GM12878 (cell line): ENCODE measurements at regions not wholly inside any gene's neighbourhood (a gene's known extent, or its start where the extent isn't known, plus 50 kb on each side); places are given as distances from the start of the nearest gene placed in this dataset.

Experiments
- ATAC-seq: fragments of 200-7000 bp; cut with Tn5 transposase; 3 replicates; pipeline ENCODE4 v1.9.1; 2020; ENCODE audit warnings: mild to moderate bottlenecking, moderate library complexity
- BruUV-seq: library from RNA; stranded (reverse); fragments of 400-500 nt; replicated peaks from 2 replicates; lab custom pipeline; 2021; lab: Mats Ljungman, UMichigan
- CTCF ChIA-PET: fragments of 300-600 bp; sonication (Branson Sonifier 250); formaldehyde crosslinking; extraction: SDS; loops from one replicate; lab custom pipeline; 2021; ENCODE audit warnings: inconsistent platforms; lab: Yijun Ruan, JAX
- POLR2A ChIA-PET: fragments of 350-600 bp; formaldehyde crosslinking; extraction: SDS; loops from one replicate; lab custom pipeline; 2021; ENCODE audit warnings: inconsistent platforms; lab: Charles Lee
- RAD21 ChIA-PET: fragments of 300-600 bp; sonication (Branson Sonifier 250); formaldehyde crosslinking; loops from one replicate; lab custom pipeline; 2023; ENCODE audit warnings: antibody characterized with exemption; ENCODE audit not compliant: unreplicated experiment; lab: Charles Lee
- SMC1A ChIA-PET: fragments of 300-600 bp; sonication (Branson Sonifier 250); formaldehyde crosslinking; loops from one replicate; lab custom pipeline; 2023; ENCODE audit not compliant: unreplicated experiment, uncharacterized antibody; lab: Charles Lee
- DNase-seq: peaks from one replicate; pipeline ENCODE4 v3.0.0-alpha.2; 2011; ENCODE audit warnings: low read depth, low spot score
- FAIRE-seq: peaks from 3 replicates; lab custom pipeline; 2011; peaks lifted over from hg19 to GRCh38; lab: Jason Lieb, UNC
- H2AFZ ChIP-seq: 2 replicates; pipeline ENCODE4 v1.6.0; 2011; ENCODE audit warnings: low read depth, low read length, control low read depth; ENCODE audit not compliant: control insufficient read depth
- H3K27ac ChIP-seq: 2 replicates; pipeline ENCODE4 v1.5.1; 2011; ENCODE audit warnings: control low read depth; ENCODE audit not compliant: control insufficient read depth, insufficient read depth
- H3K27me3 ChIP-seq, 2 experiments: replicated peaks in 1 of 2; 2 replicates each; pipeline versions ENCODE4 v1.6.0 to v1.6.1; 2011; ENCODE audit warnings: low read length in 1 of 2; ENCODE audit not compliant: control insufficient read depth in 2 of 2, insufficient read depth in 2 of 2
- H3K36me3 ChIP-seq, 2 experiments: 2 replicates each; pipeline ENCODE4 v1.5.1; 2011; ENCODE audit warnings: low read length in 1 of 2; ENCODE audit not compliant: control insufficient read depth in 2 of 2, insufficient read depth in 2 of 2
- H3K4me1 ChIP-seq: 2 replicates; pipeline ENCODE4 v1.6.1; 2011; ENCODE audit warnings: mild to moderate bottlenecking, low read length, moderate library complexity, mixed read lengths; ENCODE audit not compliant: control insufficient read depth, insufficient read depth
- H3K4me2 ChIP-seq: 2 replicates; pipeline ENCODE4 v1.6.0; 2011; ENCODE audit warnings: control low read depth; ENCODE audit not compliant: control insufficient read depth, insufficient read depth
- H3K4me3 ChIP-seq: fragments of 200-600 bp; sonication (generic); 2 replicates; pipeline ENCODE4 v1.5.1; 2016
- H3K79me2 ChIP-seq: 2 replicates; pipeline ENCODE4 v1.6.0; 2011; ENCODE audit warnings: low read length; ENCODE audit not compliant: control insufficient read depth, insufficient read depth
- H3K9ac ChIP-seq: 2 replicates; pipeline ENCODE4 v1.8.0; 2011; ENCODE audit warnings: low read length, control low read depth, mixed read lengths; ENCODE audit not compliant: control insufficient read depth, insufficient read depth
- H3K9me3 ChIP-seq: replicated peaks from 3 replicates; pipeline ENCODE4 v1.5.1; 2011; ENCODE audit warnings: mild to moderate bottlenecking, low read length; ENCODE audit not compliant: control insufficient read depth, insufficient read depth
- H4K20me1 ChIP-seq: 2 replicates; pipeline ENCODE4 v1.6.0; 2011; ENCODE audit not compliant: control insufficient read depth, insufficient read depth
- ASH2L ChIP-seq: fragments of 300-600, 200-600 bp; sonication (generic); IDR thresholded peaks from 2 replicates; pipeline ENCODE4 v1.6.1; 2017; ENCODE audit warnings: low read depth, mild to moderate bottlenecking, borderline replicate concordance
- BCL11A ChIP-seq: IDR thresholded peaks from 2 replicates; pipeline ENCODE4 v1.6.1; 2011; ENCODE audit warnings: low read depth, low read length
- CBX3 ChIP-seq: fragments of 200-600 bp; sonication (generic); IDR thresholded peaks from 2 replicates; pipeline ENCODE4 v1.6.1; 2016; ENCODE audit warnings: low read depth, borderline replicate concordance
- CREB1 ChIP-seq: IDR thresholded peaks from 2 replicates; pipeline ENCODE4 v1.6.1; 2012; ENCODE audit warnings: low read depth, mild to moderate bottlenecking, inconsistent platforms
- E2F4 ChIP-seq: IDR thresholded peaks from 2 replicates; pipeline ENCODE4 v1.6.1; 2012; ENCODE audit warnings: low read depth, low read length, improper control_type of control experiment
- EGR1 ChIP-seq, 2 experiments: IDR thresholded peaks; 1 replicate in 1 of 2; 2 replicates in 1 of 2; pipeline ENCODE4 v1.6.1; 2011 to 2012; ENCODE audit warnings: low read depth in 2 of 2, low read length in 2 of 2, borderline replicate concordance in 1 of 2, mild to moderate bottlenecking in 1 of 2, moderate library complexity in 1 of 2
- FOXM1 ChIP-seq: IDR thresholded peaks from 2 replicates; pipeline ENCODE4 v1.6.1; 2012; ENCODE audit warnings: low read depth, mild to moderate bottlenecking, inconsistent platforms, low read length, moderate library complexity
- MTA2 ChIP-seq: fragments of 450-650 bp; IDR thresholded peaks from 2 replicates; pipeline ENCODE4 v1.6.1; 2016; ENCODE audit warnings: low read depth, mild to moderate bottlenecking, moderate library complexity
- POLR2A ChIP-seq: IDR thresholded peaks from 2 replicates; pipeline ENCODE4 v1.6.1; 2011; ENCODE audit warnings: low read depth, mild to moderate bottlenecking, low read length
- POLR2AphosphoS2 ChIP-seq: IDR thresholded peaks from 2 replicates; pipeline ENCODE4 v1.6.1; 2011; ENCODE audit warnings: low read depth, mild to moderate bottlenecking, low read length, improper control_type of control experiment, moderate library complexity
- RCOR1 ChIP-seq: conservative IDR thresholded peaks from 2 replicates; pipeline ENCODE4 v1.6.1; 2012; ENCODE audit warnings: low read depth, low read length, improper control_type of control experiment
- RELB ChIP-seq: fragments of 450-650 bp; IDR thresholded peaks from 2 replicates; pipeline ENCODE4 v1.6.1; 2017; ENCODE audit warnings: low read depth, mild to moderate bottlenecking, moderate library complexity
- SMAD5 ChIP-seq: IDR thresholded peaks from 2 replicates; pipeline ENCODE4 v1.6.1; 2016; ENCODE audit warnings: antibody characterized with exemption, low read depth
- SP1 ChIP-seq: IDR thresholded peaks from one replicate; pipeline ENCODE4 v1.6.1; 2011; ENCODE audit warnings: low read depth, low read length
- TBL1XR1 ChIP-seq: IDR thresholded peaks from 2 replicates; pipeline ENCODE4 v1.6.1; 2012; ENCODE audit warnings: low read depth, low read length, improper control_type of control experiment
- ZNF592 ChIP-seq: fragments of 450-650 bp; IDR thresholded peaks from 2 replicates; pipeline ENCODE4 v1.6.1; 2017; ENCODE audit warnings: mild to moderate bottlenecking, moderate library complexity
- ZNF687 ChIP-seq: fragments of 450-650 bp; IDR thresholded peaks from 2 replicates; pipeline ENCODE4 v1.6.1; 2017; ENCODE audit warnings: mild to moderate bottlenecking, moderate library complexity
- in situ Hi-C: fragments of 300-500 bp; cut with MboI; formaldehyde crosslinking; loops from 9 replicates; pipeline ENCODE4 v1.14.3; 2018; ENCODE audit warnings: mixed read lengths
- intact Hi-C: fragments of 100-400 bp; cut with micrococcal nuclease; formaldehyde crosslinking; loops from one replicate; pipeline ENCODE4 v1.14.2; 2022; ENCODE audit not compliant: unreplicated experiment

- POLR2A ChIA-PET: no interaction called here
- intact Hi-C loops: no loop called here
- H3K36me3 ChIP-seq: no peaks in the 10 kb centered on the region
- no peak overlapping the region for H3K4me2 ChIP-seq
- no TSS peak for BruUV-seq
- no peak for ATAC-seq
- no peaks in the 10 kb centered on the region for H3K4me1 ChIP-seq
- H3K9me3 ChIP-seq: no peaks in the 10 kb centered on the region
- no peak overlapping the region for H2AFZ ChIP-seq
- no peak overlapping the region for H3K4me3 ChIP-seq
- CTCF ChIA-PET: no interaction called here
- SMC1A ChIA-PET: no interaction called here
- no peaks in the 10 kb centered on the region; a peak in 1 of 4 replicates for H3K27me3 ChIP-seq
- no peaks in the 10 kb centered on the region for H3K79me2 ChIP-seq
- H3K27ac ChIP-seq: no peak overlapping the region
- in situ Hi-C loops: no loop called here
- RAD21 ChIA-PET: no interaction called here
- DNase-seq: no peak
- no peak for FAIRE-seq
- H3K9ac ChIP-seq: no peak overlapping the region
- no peaks in the 10 kb centered on the region for H4K20me1 ChIP-seq
- no peak for TF ChIP-seq CREB1
- no peak for TF ChIP-seq POLR2A
- no peak for TF ChIP-seq CBX3
- no peak for TF ChIP-seq TBL1XR1
- no peak for TF ChIP-seq ZNF687
- TF ChIP-seq MTA2: no peak
- no peak for TF ChIP-seq RCOR1
- TF ChIP-seq POLR2AphosphoS2: no peak
- no peak for TF ChIP-seq BCL11A
- no peak for TF ChIP-seq SP1
- TF ChIP-seq EGR1 (IDR thresholded peaks at IDR 0.05; ENCODE audit: borderline replicate concordance in 1 of 2, low read depth in 2 of 2, low read length in 2 of 2): no peak
- TF ChIP-seq RELB: no peak
- TF ChIP-seq FOXM1: no peak
- TF ChIP-seq ZNF592: no peak
- TF ChIP-seq ASH2L: no peak
- no peak for TF ChIP-seq SMAD5
- no peak for TF ChIP-seq E2F4
Measured at GRCh38 chr3:117567906-117568305, 858.3 kb downstream of the TUSC7 start.
